Activated gamma-delta T cell treated with anti-CD3 and anti-CD28 coated beads, Interleukin-2, amount 50 U/mL, for 16 hours (primary cell): ENCODE measurements at regions not wholly inside any gene's neighbourhood (a gene's known extent, or its start where the extent isn't known, plus 50 kb on each side); places are given as distances from the start of the nearest gene placed in this dataset.

Source experiments
- DNase-seq: peaks from one replicate; pipeline ENCODE4 v3.0.0-alpha.2; 2020; ENCODE audit warnings: low read depth

DNA sequence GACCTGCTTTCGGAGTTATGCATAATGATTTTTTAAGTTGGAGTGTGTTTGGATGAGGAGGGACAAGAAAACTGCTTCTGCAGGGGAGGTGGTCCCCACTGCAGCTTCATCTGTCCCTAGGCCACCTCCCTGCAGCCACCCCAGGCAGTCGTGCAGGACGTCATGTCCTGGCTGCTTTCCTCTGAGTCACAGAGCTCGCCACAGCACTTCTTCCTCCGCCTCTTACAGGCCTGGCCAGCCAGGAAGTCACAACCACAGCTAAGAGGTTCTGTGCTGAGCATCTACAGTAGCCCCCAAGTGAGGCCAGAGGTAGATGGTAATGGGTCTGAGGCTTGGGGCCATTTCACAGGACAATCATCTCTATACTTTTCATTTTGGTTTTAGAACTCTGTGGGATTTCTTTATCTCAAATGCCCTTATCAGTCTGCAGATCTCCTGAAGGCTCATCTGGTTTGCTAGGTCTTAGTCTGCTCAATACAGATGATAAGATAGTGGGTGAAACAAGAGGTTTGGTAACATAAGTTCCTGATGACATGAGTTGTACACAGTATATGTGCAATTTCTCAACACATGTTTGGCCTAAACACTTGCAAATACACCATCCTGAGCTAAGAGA is 106.4 kb downstream of the ARF6 start:
- DNase-seq: peak; percentile 67

DNA sequence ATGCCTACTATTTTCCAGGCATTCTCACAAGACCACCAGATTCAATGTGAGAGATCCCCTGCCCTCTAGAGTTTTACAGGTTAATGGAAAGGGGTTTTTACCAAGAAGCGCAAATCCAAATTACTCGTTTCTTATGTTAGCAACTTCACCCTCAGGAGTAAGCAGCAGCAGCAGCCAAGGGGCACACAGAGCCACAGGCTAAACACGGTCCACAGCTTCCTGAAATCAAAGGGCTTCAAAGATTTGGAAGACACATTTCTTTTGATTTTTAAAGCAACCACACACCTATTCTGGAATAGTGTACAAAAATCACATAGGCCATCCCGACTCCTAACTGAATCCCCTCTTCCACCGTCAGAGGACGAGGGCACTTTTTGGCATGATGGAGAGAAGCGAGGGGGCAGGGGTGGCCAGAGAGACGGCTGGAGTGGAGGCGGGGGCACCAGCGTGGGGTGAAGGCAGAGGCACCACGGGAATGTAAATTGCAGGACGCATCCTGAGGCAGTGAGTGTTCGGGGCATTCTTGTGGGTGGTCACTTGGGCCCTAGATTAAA is 107.0 kb downstream of the ARF6 start:
- DNase-seq: no peak

DNA sequence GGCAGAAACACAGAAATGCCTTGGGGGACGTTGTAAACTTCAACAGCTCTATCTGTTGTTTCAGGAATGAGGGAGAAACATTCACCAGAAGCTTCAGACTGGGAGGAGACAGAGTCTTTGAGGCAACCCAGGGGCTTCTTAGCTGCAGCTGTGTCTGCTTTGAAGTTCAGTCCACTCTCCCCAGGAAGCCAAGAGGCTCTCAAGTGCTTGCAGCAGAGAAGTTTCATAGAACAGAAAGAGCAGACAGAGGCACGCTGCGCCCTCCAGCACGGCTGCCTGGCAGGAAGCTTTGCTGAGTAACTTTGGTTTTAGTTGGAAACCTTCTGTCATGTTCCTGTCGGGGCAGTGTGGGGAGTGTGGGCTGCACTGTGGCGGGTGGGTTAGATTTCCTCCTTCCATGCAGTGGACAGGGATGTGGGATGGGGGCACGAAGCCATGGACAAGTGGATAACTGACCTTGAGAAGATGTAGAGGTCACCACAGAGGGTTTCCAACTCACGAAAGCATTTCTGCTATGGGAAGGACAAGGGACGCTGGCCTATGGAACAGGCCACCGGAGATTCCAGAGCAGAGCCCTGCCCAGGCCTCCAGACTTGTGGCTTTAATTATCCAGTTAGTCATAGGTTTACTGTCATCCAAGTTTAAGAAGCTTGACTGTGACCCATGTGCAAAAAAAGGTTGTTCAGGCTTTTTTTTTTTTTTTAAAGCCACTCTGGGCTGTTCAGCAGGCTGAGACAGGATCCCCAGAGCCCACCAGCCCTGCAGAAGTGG is 107.7 kb downstream of the ARF6 start:
- DNase-seq: peak; percentile 64

DNA sequence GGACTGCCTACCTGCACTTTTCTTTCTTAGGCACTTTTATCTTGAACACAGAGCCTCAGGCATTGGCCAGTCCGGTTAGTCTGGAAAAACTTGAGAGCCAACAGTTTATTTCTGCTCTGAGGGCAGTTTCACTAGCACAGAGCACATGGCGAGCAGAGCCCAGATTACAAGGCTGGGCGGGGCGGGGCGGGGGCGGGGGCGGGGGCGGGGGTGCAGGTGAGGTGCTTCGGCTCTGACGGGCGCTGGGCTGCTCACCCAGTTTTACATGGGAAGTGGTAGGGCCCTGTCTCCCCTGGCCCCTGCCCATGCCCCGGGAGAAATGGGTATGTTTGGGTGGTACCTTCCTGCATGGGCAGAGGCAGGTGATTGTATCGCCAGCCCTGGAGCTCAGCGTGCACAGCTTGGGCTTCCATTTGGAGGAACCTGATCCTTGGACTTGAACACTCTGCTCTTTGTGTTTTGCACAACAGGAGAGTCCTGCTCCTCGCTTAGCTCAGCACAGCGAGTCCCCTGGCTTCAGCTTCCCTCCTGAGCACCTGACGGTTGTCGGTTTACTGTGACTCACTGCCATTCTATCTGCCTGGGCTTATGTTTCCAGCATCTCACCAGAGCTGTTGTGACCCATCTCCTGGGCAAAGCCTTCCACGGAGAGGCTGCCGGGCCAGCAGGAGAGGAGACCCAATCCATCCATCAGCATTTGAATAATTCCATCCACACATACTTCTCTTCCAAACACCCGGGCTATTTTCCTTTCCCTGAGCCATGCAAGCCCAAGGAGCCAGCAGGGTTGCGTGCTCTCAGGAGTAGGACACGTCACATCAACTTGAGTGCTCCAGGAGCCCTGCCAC is 108.5 kb downstream of the ARF6 start:
- peak; percentile 40 for DNase-seq

DNA sequence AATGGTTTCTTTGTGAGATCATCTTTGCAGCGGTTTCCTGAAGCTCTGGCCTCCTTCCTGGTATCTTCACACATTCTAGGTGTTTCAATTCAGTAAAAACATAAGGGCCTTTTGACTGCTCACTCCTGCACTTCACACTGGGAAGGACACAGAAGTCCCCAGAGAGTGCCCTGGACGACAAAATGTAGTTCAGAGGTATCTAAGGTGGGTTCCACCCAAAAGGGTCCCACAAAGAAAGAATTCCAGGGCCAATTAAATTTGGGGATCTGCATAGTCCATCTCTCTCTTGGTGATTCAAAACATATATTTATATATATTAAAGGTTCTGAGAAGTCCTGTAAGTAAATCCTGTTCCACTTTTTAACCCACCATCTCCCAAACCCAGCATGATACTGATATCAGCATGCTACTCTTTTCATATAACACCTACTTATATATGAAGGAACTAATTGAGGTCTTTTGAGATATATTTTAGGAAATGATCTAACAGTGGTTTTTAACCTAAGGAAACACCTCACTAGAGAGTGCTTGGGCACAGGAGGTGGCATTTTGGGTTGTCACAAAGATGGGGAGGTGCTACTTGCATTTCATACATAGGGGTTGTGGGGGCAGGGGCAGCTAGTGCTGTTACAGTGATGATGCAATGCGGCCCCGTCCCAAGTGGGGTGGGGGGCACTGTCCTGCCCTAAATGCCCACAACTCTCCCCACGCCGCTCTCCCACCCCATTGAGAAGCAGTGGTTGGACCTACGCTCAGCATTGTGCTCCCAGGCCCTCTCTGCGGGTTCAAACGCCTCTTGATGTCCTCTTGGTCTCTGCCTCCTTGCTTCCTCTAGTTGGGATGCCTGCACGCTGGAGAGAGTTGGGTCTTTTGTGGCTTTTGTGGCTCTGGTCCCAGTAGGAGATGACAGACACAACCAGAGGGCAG is 109.4 kb downstream of the ARF6 start:
- DNase-seq: peak; percentile 63

DNA sequence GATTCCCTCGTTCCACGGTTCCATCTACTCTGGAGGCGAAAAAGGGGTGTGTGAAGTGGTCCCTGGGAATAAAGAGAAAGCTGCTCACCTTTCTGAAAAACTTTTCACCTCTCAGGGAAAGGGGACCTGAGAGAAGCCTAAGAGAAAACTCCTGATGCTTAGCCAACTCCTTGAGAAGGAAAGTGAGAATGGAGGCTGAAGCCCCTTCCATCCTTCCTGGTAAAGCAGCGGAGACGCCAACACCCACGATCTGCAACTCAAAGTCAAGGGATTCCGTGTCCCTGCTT is 110.0 kb downstream of the ARF6 start:
- DNase-seq: no peak

DNA sequence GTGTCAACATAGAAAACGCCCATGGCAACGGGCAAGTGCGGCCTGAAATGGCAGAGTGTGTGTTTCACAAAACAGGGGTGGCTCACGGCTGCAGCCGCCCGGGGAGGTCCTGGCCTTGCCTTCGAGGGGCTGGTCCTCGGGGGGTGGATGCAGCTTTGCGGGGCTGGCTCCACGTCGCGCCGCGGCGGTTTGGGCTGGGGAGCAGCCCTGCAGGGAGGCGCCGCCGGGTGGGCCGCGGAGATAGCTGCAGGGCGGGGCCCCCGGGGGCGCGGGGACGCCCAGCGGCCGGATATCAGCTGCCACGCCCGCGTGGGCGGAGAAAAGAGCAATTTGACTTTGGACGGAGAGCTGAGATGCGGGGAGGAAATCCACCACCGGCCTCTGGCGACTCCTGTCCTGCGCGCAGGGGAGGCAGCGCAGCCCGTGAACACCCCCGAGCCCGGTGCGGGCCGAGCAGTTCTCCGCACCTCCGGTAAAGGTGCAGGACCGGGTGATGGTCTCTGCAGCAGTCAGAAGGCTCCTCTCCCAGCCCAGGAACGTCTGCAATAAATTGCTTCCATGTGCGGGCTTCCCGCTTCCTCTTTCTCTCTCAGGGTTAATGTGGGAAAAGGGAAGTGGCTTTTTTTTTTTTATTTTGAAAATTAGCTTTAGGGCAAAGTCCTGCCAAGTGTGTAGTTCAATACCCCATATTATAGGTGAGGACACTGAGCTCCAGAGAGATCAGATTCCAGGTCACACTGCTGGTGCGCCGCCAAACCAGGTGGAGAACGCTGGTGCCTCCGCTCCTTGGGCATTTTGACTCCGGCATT is 110.5 kb downstream of the ARF6 start:
- DNase-seq: peak; percentile 59

DNA sequence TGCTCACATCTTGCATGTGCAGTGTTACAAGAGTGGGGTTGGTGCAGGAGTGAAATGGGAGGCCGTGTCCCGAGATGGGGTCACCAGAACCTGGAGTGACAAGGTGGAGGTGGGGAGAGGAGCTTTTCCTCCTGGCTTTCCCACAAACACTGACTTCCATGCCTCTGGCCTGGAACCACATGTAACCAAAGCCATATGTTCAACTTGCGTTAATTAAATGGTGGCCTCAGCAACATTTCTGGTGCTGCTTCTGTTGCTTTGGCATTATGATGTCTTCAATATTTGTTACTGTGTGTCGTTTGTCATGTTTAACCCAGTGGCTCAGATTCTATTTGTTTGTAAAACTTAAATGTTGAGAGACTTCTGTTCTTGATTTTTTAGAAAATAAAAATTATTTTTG is 110.2 kb downstream of the VCPKMT start:
- DNase-seq: no peak

DNA sequence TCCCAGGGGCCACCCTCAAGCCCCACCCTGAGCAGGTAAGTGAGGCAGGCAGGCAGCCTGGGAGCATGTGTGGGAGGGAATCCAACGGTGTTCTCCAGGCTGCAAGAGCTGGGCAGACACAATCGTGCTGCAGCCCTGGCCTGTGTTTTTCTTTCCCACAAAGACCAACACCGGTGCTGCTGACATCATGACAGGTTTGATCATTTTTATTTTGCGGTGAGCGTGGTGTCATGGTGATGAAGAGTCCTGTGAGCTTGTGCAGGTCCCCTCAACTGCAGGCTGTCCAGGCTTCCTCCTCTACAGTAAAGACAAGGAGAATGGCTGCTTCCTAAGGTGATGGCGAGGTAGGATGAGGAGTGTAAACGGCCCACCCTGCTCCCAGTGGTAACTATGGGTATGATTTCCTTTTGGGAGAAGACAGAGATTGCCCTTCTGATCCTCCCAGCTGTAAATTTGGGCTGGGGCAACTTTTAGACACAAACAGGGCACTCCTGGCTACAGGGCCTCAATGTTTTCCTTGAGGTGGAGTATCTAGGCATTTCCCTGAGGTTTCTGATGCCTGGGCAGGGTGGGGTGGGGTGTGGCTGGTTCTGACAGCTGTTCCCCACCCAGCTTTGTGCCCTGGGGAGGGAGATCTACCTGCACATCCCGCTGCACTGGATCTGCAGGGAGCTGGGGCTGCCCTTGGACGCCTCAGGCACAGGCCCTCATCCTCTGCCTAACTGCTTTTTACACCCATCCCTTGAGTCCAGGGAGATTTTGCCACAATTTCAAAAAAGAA is 109.1 kb downstream of the VCPKMT start:
- DNase-seq: no peak

DNA sequence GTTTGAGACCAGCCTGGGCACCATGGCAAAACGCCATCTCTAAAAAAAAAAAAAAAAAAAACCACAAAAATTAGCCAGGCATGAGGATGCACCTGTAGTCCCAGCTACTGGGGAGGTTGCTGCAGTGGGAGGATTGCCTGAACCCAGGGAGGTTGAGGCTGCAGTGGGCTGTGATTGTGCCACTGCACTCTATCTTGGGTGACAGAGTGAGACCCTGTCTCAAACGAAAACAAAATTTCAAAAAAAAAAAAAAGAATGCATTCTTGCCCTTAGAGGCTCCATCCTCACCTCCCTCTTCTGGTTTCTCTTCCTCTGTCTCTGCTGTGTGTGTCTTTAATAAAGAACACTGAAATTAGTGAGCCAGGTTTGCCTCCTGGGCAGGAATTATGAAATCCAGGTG is 107.8 kb downstream of the VCPKMT start:
- no peak for DNase-seq

DNA sequence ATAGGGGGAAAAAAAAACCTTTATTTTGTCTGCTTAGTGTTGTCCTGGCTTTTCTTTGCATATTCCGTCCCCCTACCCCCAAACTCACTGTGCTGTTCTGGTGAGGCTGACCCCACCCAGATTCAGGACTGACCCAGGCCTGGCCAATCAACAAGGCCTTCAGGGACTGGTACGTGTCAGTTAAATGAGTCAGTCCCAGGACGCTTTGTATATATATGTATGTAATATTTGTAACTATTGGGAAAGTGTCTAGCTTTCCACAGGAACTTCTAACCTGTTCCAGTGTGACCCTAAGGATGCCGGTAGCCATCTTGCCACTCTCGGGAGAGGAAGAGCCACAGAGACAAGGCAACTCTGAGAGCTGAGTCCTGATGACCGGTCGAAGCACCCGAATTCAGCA is 107.4 kb downstream of the VCPKMT start:
- DNase-seq: no peak

DNA sequence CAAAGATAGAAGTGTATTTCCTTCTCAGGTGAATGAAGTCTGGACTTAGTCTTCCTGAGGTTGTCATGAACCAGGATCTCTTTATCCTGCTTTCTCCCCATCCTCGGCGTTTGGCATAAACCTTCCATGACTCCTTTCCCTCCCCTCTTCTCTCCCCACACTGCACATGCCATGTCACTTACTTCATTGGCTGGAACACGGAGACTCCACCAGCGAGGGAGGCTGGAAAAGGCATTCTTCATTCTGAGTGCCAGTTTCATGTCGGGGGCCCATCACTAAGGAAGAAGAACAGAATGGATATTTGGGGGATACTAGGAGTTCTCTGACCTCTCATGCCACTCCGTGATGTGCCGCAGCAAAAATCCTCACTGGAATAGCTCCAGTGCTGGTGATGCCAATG is 105.6 kb downstream of the VCPKMT start:
- no peak for DNase-seq

DNA sequence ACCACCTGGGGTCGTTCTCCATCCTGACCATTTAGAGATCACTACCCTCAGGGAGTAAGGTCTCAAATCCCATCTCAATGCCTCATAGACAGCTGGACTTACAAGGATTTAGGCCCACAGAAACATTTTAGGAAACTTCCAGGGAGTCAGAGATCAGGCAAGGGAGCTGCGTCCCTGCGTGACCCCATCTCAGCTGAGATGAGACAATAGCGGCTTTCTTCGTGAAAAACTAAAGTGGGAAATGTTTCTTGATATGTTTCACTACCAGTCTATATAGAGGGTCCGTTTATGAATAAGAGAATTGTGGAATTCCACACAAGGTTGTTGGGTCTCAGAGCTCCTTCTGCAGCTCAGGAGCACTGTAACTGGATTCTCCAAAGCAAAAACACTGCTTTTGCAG is 105.1 kb downstream of the VCPKMT start:
- no peak for DNase-seq

DNA sequence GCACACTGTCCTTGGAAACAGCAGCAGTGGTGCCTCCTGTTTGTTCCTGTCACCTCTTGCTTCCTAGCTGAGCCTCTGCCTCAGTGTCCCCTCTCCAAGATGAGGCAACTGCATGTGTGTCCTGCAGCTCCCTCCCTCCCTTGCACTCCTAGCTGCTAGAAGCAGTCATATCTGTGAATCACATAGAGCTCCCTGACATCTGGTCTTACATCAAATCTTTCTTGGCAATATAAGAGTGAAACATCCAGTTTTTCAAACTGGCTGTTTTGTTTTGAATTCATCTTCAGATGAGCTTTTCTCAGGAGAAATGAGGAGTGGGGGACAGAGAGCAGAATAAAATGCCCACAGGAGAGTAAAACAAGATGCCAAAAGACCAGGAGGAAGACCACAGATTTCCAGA is 103.7 kb downstream of the VCPKMT start:
- DNase-seq: no peak

DNA sequence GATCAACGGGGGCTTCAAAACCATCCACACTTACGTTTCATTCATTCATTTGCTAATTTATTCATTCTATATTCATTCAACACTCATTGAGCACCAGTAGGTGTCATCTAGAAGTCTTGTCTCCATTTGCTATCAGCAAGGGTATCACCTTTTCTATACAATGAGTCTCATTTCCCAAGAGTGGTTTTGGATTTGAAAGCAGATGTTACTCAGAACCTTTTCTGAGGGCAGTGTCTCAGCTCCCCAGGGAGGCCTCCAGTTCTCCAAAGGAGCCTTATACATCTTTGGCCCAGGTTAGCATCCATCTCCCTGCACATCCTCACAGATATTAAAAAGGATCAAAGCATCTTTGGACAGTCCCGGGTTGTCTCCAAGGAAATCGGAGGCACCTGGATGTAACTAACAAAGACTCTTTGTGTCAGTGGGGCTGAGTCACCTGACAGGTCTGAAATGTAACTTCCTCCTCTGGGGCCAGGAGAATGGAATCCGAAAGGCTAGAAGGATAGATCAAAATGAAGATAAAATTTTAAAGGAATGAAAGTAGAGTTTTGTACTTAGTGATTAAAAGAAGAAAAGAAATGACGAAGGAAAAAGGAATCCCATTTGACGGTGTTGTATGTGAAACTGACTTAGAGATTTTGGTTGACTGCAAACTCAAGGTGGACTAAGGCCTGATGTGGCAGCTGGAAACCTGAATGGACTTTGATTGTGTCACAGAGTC is 103.0 kb downstream of the VCPKMT start:
- DNase-seq: no peak

DNA sequence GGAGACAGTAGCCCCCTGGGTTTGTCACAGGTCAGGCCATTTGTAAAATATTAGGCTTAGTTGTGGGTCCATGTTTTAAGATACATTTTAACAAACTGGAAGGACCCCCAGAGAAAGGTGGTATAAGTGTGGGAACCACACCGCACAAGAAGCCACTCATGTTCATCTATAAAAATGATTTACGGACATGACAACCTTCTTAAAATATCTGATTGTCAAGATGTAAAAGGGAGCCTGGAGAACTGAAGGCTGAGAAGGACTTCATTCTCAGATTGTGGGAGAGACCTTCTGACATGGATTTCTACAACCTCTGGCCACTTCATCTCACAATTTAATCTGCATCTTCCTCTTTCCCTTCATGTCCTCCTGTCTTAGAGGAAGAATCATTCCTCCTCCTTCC is 102.4 kb downstream of the VCPKMT start:
- no peak for DNase-seq

DNA sequence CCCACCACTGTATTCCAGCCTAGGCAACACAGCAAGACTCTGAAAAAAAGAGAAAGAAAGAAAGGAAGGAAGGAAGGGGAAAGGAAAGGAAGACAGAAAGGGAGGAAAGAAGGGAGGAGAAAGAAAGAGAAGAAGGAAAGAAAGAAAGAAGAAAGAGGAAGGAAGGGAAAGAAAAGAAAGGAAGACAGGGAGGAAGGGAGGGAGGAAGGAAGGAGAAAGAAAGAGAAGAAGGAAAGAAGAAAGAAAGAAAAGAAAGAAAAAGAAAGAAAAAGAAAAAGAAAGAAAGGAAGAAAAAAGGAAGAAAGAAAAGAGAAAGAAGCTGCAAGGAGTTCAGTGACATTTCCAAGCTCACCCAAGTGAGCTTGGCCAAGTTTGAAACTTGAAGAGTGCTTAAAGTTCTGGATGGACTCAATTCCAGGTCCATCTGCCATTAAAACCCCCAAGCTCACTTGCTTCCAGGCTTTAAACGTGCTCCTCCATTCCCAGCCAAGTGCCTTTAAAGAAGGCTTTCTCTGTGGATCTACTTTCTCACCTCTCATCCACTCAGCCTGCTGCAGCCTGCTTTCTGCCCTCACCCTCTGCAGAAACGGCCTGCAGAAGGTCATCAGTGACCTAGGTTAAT is 101.5 kb downstream of the VCPKMT start:
- no peak for DNase-seq

DNA sequence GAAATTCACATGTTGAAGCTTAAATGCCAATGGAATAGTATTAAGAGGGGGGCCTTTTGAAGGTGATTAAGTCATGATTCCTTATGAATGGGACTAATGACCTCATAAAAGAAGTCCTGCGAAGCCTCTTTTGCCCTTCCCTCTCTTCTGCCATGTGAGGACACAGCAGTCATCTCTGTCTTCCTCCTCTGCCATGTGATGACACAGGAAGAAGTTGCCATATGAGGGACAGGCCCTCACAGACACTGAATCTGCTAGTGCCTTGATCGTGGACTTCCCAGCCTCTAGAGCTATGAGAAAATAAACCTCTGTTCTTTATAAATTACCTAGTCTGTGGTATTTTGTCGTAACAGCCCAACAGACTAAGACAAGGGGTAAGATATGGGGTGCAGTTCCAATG is 100.7 kb downstream of the VCPKMT start:
- DNase-seq: no peak
